ENCODE measurements at regions not wholly inside any gene's neighbourhood (a gene's known extent, or its start where the extent isn't known, plus 50 kb on each side); places are given as distances from the start of the nearest gene placed in this dataset.

DNA sequence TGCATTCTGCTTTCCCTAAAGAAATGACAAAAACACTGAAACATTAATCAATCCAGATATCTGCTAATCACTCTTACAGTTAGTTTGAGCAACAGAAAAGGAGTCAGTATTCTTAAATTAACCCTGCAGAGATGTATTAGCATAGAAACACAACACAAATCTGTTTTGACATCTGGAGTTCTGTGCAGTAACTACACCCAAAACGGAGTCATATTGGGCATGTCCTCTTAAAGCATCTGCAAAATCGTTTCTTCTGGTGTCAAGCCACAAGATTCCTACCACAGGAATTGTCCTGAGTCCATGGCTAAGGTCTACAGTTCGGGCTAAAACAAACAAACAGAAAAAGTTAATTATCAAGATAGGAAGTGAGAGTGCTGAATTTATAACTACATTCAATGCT is 332.1 kb upstream of the PKN2 start:
- ChIA-PET SMC1A (ENCODE audit: uncharacterized antibody, unreplicated experiment) (no interaction called here), CTCF (no interaction called here), POLR2A (no interaction called here), RAD21 (ENCODE audit: unreplicated experiment) (no interaction called here)
- Histone ChIP-seq H3K27me3 (replicated peaks in 1 of 2; ENCODE audit: control insufficient read depth in 2 of 2, insufficient read depth in 2 of 2, low read length in 1 of 2) (no peaks in the 10 kb centered on the region), H3K27ac (ENCODE audit: control insufficient read depth, insufficient read depth) (no peak overlapping the region), H2AFZ (ENCODE audit: control insufficient read depth, low read depth, low read length) (no peak overlapping the region), H3K4me1 (ENCODE audit: control insufficient read depth, insufficient read depth, low read length) (no peaks in the 10 kb centered on the region), H3K4me3 (no peak overlapping the region), H3K9ac (ENCODE audit: control insufficient read depth, insufficient read depth, low read length) (no peak overlapping the region), H4K20me1 (ENCODE audit: control insufficient read depth, insufficient read depth) (no peaks in the 10 kb centered on the region), H3K9me3 (replicated peaks; ENCODE audit: control insufficient read depth, insufficient read depth, low read length) (no peaks in the 10 kb centered on the region), H3K4me2 (ENCODE audit: control insufficient read depth, insufficient read depth) (no peak overlapping the region), H3K36me3 (ENCODE audit: control insufficient read depth in 2 of 2, insufficient read depth in 2 of 2, low read length in 1 of 2) (no peaks in the 10 kb centered on the region), H3K79me2 (ENCODE audit: control insufficient read depth, insufficient read depth, low read length) (no peaks in the 10 kb centered on the region)
- BruUV-seq (replicated peaks), result no TSS peak
- TF ChIP-seq, protein P1, sequence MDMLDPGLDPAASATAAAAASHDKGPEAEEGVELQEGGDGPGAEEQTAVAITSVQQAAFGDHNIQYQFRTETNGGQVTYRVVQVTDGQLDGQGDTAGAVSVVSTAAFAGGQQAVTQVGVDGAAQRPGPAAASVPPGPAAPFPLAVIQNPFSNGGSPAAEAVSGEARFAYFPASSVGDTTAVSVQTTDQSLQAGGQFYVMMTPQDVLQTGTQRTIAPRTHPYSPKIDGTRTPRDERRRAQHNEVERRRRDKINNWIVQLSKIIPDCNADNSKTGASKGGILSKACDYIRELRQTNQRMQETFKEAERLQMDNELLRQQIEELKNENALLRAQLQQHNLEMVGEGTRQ (IDR thresholded peaks at IDR 0.05; ENCODE audit: borderline replicate concordance, low read depth, low read length), result no peak
- TF ChIP-seq, protein P2, sequence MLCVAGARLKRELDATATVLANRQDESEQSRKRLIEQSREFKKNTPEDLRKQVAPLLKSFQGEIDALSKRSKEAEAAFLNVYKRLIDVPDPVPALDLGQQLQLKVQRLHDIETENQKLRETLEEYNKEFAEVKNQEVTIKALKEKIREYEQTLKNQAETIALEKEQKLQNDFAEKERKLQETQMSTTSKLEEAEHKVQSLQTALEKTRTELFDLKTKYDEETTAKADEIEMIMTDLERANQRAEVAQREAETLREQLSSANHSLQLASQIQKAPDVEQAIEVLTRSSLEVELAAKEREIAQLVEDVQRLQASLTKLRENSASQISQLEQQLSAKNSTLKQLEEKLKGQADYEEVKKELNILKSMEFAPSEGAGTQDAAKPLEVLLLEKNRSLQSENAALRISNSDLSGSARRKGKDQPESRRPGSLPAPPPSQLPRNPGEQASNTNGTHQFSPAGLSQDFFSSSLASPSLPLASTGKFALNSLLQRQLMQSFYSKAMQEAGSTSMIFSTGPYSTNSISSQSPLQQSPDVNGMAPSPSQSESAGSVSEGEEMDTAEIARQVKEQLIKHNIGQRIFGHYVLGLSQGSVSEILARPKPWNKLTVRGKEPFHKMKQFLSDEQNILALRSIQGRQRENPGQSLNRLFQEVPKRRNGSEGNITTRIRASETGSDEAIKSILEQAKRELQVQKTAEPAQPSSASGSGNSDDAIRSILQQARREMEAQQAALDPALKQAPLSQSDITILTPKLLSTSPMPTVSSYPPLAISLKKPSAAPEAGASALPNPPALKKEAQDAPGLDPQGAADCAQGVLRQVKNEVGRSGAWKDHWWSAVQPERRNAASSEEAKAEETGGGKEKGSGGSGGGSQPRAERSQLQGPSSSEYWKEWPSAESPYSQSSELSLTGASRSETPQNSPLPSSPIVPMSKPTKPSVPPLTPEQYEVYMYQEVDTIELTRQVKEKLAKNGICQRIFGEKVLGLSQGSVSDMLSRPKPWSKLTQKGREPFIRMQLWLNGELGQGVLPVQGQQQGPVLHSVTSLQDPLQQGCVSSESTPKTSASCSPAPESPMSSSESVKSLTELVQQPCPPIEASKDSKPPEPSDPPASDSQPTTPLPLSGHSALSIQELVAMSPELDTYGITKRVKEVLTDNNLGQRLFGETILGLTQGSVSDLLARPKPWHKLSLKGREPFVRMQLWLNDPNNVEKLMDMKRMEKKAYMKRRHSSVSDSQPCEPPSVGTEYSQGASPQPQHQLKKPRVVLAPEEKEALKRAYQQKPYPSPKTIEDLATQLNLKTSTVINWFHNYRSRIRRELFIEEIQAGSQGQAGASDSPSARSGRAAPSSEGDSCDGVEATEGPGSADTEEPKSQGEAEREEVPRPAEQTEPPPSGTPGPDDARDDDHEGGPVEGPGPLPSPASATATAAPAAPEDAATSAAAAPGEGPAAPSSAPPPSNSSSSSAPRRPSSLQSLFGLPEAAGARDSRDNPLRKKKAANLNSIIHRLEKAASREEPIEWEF (IDR thresholded peaks at IDR 0.05; ENCODE audit: insufficient replicate concordance, low read depth, low read length), result no peak
- TF ChIP-seq YBX1 (IDR thresholded peaks at IDR 0.05) (no peak), ZNF274 (IDR thresholded peaks at IDR 0.05; ENCODE audit: insufficient read depth, insufficient read length) (no peak), NBN (IDR thresholded peaks at IDR 0.05) (no peak), FOS (IDR thresholded peaks at IDR 0.05; ENCODE audit: borderline replicate concordance, extremely low read depth, insufficient read length) (no peak), NR2C1 (IDR thresholded peaks at IDR 0.05) (no peak)
- TF ChIP-seq, protein P3, sequence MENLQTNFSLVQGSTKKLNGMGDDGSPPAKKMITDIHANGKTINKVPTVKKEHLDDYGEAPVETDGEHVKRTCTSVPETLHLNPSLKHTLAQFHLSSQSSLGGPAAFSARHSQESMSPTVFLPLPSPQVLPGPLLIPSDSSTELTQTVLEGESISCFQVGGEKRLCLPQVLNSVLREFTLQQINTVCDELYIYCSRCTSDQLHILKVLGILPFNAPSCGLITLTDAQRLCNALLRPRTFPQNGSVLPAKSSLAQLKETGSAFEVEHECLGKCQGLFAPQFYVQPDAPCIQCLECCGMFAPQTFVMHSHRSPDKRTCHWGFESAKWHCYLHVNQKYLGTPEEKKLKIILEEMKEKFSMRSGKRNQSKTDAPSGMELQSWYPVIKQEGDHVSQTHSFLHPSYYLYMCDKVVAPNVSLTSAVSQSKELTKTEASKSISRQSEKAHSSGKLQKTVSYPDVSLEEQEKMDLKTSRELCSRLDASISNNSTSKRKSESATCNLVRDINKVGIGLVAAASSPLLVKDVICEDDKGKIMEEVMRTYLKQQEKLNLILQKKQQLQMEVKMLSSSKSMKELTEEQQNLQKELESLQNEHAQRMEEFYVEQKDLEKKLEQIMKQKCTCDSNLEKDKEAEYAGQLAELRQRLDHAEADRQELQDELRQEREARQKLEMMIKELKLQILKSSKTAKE (IDR thresholded peaks at IDR 0.05; ENCODE audit: low read depth, poor library complexity, severe bottlenecking), result no peak
- TF ChIP-seq, protein P4, sequence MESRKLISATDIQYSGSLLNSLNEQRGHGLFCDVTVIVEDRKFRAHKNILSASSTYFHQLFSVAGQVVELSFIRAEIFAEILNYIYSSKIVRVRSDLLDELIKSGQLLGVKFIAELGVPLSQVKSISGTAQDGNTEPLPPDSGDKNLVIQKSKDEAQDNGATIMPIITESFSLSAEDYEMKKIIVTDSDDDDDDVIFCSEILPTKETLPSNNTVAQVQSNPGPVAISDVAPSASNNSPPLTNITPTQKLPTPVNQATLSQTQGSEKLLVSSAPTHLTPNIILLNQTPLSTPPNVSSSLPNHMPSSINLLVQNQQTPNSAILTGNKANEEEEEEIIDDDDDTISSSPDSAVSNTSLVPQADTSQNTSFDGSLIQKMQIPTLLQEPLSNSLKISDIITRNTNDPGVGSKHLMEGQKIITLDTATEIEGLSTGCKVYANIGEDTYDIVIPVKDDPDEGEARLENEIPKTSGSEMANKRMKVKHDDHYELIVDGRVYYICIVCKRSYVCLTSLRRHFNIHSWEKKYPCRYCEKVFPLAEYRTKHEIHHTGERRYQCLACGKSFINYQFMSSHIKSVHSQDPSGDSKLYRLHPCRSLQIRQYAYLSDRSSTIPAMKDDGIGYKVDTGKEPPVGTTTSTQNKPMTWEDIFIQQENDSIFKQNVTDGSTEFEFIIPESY (IDR thresholded peaks at IDR 0.05), result no peak
- in situ Hi-C loops (cut with MboI), result no loop called here
- FAIRE-seq, result no peak
- 0% methylated on average over 3 of the region's 3 CpGs for WGBS (ENCODE audit: insufficient coverage, insufficient replicate concordance, low lambda C conversion rate, missing lambda C conversion rate)
- intact Hi-C loops (cut with micrococcal nuclease; ENCODE audit: unreplicated experiment), result no loop called here
- no peak for ATAC-seq
- DNase-seq (ENCODE audit: low read depth, low spot score), result no peak

Data from GM12878 (cell line).